Activated naive CD8-positive, alpha-beta T cell treated with anti-CD3 and anti-CD28 coated beads, Interleukin-2, amount 50 U/mL, for 16 hours (primary cell): ENCODE measurements at regions not wholly inside any gene's neighbourhood (a gene's known extent, or its start where the extent isn't known, plus 50 kb on each side); places are given as distances from the start of the nearest gene placed in this dataset.
"Not testable (repeated sequence)": the region's sequence is repeated elsewhere in the genome, so short reads cannot be mapped to it uniquely, and the experiment has no call there.

Experiments used
- DNase-seq: peaks from one replicate; pipeline ENCODE4 v3.0.0-alpha.2; 2020; ENCODE audit warnings: low read depth, low spot score

DNA sequence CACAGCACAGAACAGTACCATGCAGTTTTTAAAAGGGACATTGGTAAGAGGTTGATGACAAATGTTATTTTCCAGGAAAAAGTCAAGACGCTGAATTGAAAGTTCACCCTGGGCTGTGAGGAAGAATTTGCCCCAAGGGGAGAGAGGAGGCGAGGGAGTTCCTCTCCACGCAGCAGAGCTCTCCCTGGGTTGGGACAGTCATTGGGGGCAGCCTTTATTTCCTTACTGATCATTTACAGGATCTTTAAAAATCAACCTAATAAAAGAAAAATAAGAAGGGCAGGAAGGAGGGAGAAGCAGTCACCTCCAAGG lies 49.9 kb upstream of the WNT7B start:
- no peak for DNase-seq

- DNase-seq, result no peak
Measured at GRCh38 chr22:46027211-46028105, 50.5 kb upstream of the WNT7B start.

DNA sequence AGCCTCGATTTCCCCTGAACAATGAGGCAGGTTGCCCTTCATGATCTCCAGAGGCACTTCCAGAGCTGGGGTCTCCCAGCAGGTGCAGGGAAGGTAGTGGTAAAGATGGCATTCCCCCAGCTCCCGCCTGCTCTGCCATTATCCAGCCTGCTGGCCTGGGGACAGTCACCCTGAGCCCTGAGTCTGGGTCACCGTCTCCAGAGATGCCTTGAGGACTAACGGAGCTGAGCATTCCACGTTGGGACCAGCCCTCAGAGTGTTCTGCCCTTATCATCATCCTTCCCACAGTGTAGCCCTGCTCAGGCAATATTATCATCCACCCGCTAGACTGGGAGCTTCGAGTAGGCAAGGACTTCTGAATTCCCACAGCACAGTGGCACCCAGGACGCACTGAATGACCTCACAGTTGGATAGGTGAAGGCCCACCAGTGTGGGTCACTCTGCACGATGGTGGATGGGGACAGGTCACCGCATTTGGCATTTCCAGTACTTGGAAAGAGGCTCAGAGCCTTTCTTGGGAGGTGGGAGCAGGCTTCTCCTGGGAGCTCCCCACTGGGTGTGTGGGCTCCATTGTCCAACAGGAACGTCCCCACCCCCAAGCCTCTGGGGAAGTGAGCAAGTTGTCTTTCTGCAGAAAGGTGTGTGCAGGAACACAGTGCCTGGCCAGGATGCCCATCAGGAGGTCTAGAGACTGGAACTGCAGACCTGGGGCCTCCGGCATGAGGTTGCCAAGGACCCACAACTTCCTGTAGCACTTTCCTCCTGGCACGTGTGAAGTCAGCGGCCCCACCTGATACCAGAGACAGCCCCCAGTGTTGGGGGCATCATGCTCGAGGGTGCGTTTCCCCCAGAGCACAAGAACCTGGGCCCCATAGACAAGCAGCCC lies 51.4 kb upstream of the WNT7B start:
- no peak for DNase-seq

GRCh38 chr22:46029036-46029435 lies 52.1 kb upstream of the WNT7B start:
- no peak for DNase-seq

DNA sequence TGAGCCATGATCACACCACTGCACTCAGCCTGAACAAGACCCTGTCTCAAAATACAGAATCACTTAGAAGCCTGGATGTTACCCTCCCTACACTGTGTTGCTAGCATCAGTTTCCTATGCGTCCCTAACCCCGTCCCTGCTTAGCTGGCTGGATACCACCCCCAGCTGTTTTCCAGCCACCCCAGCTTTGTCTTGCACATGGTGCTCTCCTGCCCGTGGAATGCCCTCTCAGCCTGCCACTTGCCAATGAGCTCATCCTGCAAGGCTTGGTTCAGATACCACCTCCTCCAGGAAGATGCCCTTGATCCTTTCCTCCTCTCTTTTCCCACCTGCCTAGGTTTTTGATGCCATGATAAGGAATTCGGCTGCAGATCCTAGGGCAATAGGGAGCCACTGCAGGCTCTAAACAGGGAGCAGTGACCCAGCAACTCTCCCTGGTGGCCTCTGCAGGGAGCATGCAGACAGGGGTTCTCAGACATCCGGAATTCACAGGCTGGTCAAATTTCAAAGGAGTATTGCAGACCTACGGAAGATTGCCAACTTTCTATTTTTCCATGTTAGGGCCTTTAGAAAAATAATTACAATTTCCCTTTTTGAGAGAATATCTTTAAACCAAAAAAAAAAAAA lies 52.7 kb upstream of the WNT7B start:
- no peak for DNase-seq

DNA sequence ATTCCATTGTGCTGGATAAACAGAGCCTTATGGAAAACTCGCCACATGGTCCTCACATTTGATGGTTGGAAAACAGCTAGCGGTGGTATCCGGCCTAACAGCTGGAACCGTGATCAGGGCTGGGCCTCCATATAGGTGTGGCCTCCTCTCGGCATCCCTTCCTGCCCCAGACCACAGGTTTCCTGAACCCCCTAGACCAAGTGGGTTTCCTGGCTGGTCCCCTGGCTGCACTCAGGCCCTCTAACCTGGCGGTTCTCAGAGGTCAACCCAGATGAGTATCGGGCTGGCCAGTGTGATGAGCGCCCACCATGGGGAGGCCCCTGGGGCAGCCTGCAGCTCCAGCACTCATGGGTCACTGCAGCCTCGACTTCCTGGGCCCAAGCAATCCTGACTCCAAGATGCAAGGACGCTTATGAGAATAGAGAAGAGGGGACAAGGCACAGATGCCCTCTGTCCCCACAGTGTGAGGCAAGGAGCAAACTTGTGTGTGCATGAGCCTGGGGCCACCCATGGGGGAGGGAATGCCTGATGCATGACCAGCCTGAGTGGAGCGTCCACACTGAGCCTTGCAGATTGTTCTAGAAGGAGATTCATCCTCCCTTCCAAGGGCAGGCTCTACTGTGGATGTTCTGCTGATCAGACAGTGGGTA lies 53.4 kb upstream of the WNT7B start:
- no peak for DNase-seq

DNA sequence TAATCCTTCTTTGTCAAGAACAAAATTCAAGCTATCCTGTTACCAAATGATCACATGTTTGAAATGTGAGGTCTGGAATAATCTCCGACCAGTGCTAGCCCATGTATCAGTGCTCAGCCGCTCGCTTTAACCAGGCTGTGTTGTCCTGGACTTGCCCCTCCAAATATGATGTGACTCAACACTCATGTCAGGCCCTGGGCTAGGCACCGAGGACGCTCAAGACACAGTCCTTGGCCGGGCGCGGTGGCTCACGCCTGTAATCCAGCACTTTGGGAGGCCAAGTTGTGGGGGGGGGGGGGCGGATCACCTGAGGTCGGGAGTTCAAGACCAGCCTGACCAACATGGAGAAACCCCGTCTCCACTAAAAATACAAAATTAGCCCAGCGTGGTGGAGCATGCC lies 54.1 kb upstream of the WNT7B start:
- no peak for DNase-seq

DNA sequence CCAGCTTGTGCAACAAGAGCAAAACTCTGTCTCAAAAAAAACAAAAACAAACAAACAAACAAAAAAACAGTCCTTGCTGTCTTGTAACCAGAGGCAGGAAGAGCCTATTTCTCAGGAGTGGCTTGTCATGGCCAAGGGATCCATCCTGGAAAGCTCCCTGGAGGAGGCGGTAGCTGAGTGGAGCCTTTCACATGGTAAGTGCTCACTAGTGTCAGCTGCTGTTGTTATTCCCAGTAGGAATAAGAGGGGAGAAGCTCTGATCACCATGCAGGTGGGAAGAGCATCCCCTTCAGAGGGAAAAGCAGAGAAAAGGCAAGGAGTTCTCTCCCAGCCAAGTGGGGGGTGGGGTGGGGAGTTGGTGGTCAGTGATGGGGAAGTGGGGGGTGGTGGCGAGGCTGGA lies 54.6 kb upstream of the WNT7B start:
- DNase-seq, result no peak

GRCh38 chr22:46031965-46032851 lies 55.2 kb upstream of the WNT7B start:
- DNase-seq, result no peak

DNA sequence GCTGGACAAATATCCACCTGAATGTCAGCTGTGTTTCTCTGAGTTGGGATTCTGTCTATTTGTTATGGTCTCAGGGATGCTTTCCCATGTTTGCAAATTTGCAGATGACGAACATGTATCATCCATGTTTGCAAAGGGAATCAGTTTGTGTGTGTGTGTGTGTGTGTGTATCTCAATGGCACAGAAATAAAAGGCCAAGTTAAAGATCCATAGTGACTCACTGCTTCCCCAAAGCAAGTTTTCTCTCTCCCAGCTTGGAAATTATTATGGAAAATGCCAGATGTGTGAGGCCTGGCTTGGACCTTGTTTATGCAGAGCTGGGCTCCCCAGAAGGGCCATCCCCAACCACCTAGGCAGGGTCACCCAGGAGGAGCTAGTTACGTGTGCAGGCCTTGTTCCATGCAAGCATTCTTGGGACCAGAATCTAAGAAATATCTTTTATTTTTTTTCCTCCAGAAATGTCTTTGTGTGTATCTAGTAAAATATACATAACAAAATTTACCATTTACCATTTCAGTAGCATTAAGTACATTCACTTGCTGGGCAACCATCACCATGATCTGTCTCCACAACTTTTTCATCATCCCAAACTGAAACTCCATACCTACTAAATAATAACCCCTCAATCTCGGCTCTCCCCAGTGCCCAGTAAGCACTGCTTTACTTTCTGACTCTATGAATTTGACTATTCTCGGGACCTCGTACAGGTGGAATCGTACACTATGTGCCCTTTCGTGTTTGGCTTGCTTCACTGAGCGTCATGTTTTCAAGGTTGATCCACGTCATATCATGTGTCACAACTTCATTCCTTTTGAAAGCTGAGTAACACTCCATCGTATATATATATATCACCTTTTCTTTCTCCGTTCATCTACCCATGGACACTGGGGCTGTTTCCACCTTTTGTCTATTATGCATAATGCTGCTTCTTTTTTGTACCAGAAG lies 56.6 kb upstream of the WNT7B start:
- DNase-seq, result no peak

DNA sequence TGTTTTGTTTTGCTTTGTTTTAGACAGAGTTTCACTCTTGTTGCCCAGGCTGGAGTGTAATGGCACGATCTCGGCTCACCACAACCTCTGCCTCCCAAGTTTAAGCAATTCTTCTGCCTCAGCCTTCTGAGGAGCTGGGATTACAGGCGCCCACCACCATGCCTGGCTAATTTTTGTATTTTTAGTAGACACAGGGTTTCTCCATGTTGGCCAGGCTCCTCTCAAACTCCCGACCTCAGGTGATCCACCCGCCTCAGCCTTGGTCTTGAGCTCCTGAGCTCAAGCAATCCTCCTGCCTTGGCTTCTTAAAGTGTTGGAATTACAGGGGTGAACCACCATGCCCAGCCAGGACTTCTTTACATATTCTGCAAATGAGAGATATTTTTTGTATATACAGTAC lies 57.5 kb upstream of the WNT7B start:
- not testable (repeated sequence) for DNase-seq

DNA sequence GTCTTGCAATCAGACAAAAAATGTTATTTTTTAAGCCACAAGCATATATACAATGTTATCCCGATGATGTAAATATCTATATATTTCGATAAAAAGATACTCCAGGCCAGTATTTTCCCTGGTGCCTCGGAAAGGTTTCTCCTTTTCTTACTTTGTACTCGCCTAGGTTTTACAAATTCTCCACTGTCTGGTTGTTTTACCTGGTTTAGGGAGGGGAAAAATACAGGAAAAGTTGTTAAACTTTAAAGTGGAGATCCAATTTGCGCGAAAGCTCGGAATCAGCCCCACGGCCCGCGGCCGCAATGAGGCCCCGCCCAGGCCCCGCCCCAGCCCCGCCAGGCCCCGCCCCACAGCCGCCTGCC lies 58.4 kb upstream of the WNT7B start:
- no peak for DNase-seq

GRCh38 chr22:46035742-46036557 lies 59.0 kb upstream of the WNT7B start:
- peak; percentile 99 for DNase-seq

DNA sequence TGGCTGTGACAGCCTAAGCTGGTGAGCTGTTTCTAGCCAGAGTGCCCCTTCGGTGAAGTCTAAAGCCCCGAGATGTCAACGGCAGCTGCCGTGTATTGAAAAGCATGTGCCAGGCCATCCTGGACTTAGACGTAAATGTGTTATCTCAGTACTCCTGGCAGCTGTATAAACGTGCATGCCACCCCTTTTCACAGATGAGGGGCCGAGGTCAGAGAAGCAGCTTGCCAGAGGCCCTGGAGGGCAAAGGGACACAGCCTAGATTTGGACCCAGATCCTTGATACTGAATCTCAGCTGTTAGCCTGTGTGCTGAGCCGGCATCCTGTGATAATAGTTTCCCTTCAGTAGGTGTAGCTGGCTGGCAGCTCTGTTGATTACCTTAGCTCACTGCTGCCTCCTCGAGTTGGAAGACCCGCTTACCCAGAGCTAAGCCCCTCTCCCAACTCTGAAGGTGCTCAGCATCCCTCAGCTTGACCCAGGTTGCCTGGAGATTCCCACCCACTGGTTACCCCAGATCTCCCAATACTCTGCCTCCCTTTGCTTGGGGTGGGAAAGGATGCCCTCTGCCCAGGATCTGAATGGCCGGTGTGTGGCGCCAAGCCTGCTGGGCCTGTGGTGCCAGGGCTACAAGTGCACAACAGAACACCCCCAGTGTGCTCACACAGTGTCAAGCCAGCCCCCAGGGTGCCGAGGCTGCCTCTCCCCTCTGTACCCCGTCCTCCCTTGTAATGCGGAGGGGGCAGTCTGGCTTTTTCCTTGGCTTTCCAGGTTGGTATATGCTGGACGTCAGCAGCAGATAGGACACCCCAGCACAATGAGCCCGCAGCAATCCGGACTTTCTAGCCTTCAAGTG lies 59.8 kb upstream of the WNT7B start:
- DNase-seq, result no peak

- DNase-seq, result no peak
Measured at GRCh38 chr22:46038174-46038487, 61.2 kb upstream of the WNT7B start.

DNA sequence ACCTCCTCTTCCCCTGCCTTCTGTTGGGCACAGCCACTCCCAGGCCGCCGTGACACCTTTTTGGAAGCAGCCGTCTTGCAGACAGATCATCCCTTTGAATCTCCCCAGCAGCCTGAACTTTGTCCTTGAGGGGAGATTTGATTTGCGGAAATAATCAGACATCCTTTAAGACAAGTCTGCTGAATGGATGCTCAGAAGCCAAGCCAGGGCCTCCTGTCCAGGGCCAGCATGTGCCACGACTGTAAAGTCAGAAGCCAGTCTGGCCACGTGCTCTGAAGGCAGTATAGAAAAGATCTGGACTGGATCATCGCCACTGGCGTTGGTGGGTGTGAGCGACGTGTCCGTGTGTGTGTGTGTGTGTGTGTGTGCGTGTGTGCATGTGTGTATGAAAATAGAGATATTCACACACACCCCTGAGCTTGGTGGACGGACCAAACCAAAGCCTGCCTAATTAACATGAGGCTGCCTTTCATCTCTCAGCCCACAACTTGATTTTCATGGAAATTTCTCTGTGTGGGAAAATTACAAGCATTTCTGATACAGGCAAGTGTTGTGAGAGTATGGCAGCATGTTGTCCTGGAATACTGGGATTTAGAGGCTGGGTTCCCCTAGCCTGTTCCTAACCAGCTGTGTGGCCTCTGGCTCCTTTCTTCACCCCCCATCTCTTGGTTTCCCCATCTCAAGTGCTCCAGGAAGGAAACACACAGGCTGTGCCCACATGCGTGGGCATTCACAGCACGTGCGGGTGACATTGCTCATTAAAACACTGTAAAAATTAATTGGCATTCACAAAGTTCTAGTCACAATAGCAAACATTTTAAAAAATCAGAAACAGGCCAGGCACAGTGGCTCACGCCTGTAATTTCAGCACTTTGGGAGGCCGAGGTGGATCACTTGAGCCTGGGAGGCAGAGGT lies 61.8 kb upstream of the WNT7B start:
- no peak for DNase-seq

DNA sequence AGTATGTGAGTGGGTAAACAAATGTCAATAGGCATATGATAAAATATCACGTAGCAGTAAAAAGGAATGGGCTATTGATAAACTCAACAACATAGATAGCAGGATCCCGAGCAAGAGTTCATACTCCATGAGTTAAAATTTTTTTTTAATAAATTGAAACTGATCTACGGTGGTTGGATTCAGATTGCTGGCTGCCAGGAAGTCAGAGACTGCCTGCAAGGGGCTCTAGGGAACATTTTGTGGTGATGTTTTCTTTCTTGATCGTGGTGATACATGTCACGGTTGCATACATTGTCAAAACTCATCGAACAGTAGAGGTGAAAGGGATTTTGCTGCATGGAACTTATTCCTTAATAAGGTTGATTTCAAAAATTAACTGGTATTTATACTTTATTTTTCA lies 62.6 kb upstream of the WNT7B start:
- DNase-seq, result no peak
